CD4-positive, alpha-beta T cell treated with Interleukin-17A for 4 hours (primary cell): ENCODE measurements at regions not wholly inside any gene's neighbourhood (a gene's known extent, or its start where the extent isn't known, plus 50 kb on each side); places are given as distances from the start of the nearest gene placed in this dataset.
"Not testable (repeated sequence)": the region's sequence is repeated elsewhere in the genome, so short reads cannot be mapped to it uniquely, and the experiment has no call there.

Source experiments
- DNase-seq: peaks from one replicate; pipeline ENCODE4 v3.0.0-alpha.2; 2020; ENCODE audit warnings: mixed read lengths

DNA sequence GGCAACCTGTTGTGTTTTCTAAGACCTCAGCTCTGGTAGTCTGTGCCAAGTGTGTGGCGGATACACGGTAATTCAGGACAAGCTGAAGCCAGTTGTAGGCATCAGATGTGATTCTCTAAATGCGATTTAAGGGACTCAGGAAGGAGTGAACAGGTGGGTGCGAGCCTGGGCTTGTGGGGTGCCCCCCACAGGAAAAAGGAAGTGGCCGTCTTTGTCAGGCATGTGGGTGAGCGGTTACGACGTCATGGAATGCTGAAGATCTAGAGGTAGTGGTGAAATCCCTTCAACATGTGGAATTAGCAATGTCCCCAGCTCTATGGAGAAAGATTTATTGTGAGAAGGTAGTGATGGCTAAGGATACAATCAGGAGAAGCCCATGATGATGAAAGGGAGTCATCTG is 95.1 kb upstream of the EXOC2 start:
- DNase-seq, result no peak

DNA sequence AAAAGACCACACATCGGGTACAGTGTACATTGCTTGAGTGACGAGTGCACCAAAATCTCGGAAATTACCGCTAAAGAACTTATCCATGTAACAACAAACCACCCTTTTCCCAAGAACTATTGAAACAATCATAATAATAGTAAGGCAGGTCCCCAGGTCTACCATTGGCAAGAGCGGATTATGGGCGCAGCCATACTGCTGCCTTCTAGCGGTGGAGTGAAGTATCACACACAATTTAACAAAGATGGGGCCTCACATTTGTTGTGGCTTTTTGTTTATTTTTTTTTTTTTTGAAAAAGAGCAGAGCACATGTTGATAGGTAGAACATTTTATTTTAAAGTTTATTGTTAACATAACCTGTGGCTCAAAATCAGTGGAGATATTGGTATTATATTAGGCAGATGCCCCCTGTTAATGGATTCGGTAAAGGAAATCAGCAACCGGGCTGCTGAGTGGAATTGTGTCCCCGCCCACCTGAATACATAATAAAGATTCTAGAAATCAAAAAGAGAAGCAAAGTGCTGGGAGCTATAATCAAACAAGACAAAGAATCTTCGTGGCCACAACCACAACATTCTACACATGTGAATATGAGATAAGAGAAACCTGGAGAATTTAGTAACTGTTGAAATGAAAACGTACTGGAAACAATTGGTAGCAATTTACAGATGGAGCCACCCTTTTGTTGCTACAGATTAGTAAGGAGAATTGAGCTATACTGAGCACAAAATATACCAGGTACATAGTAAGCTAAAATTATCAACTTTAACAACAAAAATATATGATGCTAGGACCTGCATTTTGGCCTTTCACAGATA is 94.2 kb upstream of the EXOC2 start:
- DNase-seq, result no peak

DNA sequence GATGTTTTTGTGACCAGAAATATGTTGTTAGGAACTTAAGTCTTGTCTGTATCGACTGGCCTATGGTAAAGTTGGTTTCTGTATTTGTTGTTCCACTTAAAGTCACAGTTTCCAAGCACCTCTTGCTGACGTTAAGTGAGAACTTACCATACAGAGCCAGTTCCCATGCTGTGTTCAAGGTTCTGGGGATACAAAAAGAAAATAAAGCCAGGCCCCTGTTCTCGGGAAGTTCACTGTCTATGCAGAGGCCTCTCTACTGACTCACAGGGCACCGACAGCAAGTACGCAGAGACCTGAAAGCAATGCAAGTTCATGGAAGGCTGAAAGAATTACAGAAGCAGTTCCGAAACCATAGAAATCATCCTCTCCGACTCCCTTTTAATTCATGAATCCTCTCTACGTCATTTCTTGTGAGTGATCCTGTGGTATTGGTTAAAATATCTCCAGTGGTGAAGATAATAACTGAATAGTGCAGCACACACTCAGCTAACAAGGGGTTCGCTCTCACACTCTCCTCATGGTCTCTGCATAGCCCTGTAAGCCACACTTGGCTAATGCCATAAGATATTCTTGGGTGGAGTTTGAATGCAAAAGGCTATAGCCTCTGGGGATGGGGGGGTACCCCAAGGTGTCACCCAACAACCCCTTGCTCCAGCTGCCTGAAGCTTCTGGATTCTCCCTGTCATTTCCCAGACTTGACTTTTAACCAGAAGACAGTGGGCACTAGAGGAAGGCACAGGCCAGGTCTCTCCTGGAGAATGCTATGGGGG is 91.2 kb upstream of the EXOC2 start:
- DNase-seq, result no peak

DNA sequence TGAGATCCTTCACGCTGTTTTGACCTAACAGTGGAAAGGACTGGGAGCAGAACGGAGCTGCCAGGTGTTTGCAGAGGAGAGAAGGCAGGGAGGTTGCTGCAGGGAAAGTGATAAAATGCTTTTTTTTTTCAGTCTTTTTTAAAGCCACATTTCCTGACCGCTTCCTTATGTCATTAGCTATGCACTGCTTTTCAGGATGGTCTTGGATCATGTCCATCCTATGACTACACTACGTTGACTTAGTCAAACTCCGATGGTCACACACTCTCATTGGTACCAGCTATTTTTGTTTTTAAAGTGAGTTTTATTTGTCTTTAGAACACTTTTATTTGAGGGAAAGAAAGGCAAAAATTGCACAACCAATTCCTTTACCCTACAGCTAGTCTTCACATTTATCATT is 89.2 kb upstream of the EXOC2 start:
- no peak for DNase-seq

DNA sequence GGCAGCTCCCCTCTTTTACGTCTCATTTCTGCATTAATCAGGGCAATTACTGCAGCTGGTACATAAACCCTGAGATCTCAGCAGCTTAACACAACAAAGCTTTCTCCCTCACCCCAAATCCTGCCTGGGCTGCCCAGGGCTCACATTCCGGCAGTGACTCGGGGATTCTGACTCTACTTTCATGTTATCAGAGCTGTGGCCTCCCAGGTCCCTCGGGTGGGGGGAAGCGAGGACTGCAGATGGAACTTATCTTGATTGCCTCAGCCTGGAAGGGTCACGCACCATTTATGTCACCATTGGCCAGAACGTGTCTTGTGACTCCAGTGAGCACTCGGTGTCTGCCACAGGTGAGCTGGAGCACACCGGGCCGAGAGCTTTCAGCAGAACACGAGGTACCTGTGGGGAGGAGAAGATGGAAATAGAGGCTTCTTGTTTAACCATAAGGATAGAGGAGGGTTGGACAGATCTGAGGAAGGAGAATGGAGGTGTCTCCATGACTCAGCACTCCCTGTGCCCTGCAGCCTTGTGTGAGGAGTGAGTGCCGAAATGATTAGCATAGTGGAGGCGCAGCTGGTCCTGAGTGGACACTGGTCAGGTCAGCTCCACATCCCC is 88.5 kb upstream of the EXOC2 start:
- no peak for DNase-seq

DNA sequence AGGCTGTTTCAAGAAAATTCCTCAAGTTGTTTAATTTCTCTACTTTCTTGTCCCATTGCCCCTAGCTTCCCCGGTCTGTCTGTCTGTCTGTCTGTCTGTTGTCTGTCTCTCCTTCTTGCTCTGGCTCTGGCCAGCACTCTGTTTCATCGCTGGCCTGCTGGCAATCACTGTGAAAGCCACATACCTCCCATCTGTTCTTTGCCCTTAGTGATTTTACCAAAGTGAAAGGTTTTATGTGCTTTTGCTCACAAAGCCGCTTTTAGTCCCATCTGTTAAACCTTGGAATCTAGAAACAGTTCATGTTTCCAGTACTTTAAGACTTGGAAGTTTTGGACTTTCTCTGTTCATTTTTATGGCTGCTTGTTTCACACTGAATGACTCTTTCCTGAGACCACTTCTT is 87.8 kb upstream of the EXOC2 start:
- no peak for DNase-seq

DNA sequence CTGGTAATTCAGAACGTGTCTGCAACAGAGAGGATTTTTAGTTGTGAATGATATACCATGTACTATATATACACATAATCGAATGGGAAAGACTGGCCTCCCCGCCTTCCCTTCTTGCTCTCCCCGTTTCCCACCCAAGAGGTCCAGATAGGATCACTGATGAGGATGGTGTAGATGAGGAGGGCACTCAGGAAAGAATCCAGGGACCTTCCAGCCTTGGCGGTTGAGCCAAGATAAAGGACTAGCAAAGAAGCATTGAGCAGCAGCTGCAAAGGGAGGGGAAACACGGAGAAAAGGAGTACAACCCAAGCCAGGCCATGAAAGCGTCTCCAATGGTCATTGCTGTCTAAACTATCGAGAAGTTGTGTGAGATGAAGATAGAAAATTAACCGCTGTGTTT is 84.0 kb upstream of the EXOC2 start:
- no peak for DNase-seq

GRCh38 chr6:776528-776931 is 83.6 kb upstream of the EXOC2 start:
- no peak for DNase-seq

- no peak for DNase-seq
Measured at GRCh38 chr6:775863-776262, 82.9 kb upstream of the EXOC2 start.

- DNase-seq, result not testable (repeated sequence)
Measured at GRCh38 chr6:771683-772082, 78.7 kb upstream of the EXOC2 start.

DNA sequence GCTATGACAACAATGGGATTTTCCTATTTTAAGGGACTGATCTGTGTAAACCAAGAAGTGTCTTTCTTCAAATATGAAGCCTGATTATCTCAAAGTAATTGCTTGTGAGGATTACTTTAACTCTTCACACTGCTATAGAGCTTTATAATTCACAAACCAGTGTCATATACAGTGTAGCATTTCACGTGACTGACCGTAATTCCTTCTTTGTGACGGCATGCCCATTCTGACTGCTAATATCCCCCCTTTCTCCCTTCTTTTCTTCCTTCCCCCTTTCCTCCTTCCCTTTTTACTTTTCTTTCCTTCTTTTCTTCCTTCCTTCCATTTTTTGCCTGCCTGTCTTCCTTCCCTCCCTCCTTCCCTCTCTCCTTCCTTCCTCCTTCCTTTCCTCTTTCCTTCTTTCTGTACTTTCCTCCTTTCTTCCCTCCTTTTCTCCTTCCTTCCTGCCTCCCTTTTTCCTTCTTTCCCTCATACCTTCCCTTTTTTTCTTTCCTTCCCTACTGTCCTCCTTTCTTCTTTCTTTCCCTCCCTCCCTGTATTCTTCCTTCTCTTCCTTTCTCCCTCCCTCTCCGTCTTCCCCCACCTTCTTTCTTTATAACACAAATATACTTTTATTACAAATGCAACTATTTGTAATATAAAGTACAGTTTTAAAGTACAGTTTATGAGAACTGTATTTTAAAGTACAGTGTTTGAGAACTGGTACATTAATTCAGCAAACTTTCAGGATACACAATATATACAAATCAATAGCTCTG is 75.0 kb upstream of the EXOC2 start:
- no peak for DNase-seq

DNA sequence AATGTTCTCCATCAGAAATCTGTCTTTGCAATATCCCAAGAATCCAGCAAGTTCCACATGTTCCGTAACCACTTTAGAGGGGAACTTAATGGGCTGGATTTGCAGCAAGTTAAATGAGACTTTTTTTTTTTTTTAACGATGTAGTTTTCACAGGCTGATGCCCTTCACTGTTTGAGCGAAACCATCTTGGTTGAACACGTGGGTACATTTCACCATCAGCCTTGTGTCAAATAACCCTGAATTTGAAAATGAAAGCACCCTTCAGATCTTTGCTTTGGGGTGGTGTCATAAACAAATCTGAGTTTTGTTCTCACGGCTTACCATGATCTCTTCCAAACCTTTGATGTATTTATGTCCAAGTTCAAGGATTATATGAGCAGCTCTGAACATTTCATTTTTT is 73.7 kb upstream of the EXOC2 start:
- no peak for DNase-seq

GRCh38 chr6:761997-762396 is 69.1 kb upstream of the EXOC2 start:
- no peak for DNase-seq

- no peak for DNase-seq
Measured at GRCh38 chr6:760982-761955, 68.3 kb upstream of the EXOC2 start.

DNA sequence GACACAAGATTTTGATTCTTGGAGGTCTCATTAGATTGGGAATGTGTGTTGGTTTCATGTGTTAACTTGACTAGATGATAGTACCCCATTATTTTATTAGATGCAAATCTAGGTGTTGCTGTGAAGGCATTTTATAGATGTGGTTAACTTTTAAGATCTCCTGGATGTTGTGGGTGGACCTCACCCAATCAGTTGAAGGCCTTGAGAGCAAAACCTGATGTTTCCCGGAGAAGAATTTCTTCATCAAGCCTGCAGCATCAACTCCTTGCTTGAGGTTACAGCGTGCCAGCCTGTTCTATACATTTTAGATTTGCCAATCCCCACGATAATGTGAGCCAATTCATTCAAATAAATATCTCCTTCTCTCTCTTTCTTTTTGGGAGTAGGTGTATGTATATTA is 66.8 kb upstream of the EXOC2 start:
- no peak for DNase-seq

GRCh38 chr6:756224-756623 is 63.3 kb upstream of the EXOC2 start:
- DNase-seq, result no peak

- no peak for DNase-seq
Measured at GRCh38 chr6:754202-754601, 61.3 kb upstream of the EXOC2 start.

DNA sequence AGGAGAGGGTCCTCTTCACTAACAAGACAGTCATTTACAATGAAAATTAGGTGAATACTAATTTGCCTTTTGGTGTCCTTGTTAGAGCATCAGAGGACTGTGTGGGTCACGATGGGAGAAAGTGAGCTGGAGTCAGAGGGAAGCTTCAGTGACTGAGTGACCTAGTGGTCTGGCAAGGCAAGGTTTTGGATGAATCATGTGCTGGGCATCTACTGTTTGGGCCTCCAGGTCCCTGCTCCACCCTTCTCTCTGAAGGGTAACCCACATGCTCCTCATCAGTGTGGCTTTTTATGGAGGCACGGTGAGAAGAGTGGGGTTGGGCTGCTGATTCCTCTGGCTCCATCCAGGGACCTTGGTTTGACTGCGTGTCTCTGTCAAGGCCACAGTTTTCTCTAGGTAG is 60.5 kb upstream of the EXOC2 start:
- DNase-seq, result no peak

DNA sequence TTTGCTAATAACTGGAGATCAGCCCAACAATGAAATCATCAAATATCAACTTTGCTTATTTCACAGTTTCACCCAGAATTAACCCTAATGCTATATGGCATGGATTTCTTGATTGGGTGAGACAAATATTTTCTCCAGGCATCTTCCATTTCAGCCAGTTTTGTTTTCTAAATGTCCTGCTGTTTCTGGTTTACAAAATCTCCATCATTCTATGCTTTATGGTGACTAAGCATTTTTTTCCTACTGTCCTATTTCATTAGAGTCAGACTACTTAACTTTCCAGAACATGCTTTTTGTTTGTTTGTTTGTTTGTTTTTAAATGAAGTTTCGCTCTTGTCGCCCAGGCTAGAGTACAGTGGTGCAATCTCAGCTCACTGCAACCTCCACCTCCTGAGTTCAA is 59.5 kb upstream of the EXOC2 start:
- no peak for DNase-seq

GRCh38 chr6:751765-752164 is 58.8 kb upstream of the EXOC2 start:
- DNase-seq, result no peak

GRCh38 chr6:747921-748320 is 55.0 kb upstream of the EXOC2 start:
- DNase-seq, result no peak

GRCh38 chr6:747028-747427 is 54.1 kb upstream of the EXOC2 start:
- no peak for DNase-seq
